ENCODE measurements at regions not wholly inside any gene's neighbourhood (a gene's known extent, or its start where the extent isn't known, plus 50 kb on each side); places are given as distances from the start of the nearest gene placed in this dataset.
"Not testable (repeated sequence)": the region's sequence is repeated elsewhere in the genome, so short reads cannot be mapped to it uniquely, and the experiment has no call there.

DNA sequence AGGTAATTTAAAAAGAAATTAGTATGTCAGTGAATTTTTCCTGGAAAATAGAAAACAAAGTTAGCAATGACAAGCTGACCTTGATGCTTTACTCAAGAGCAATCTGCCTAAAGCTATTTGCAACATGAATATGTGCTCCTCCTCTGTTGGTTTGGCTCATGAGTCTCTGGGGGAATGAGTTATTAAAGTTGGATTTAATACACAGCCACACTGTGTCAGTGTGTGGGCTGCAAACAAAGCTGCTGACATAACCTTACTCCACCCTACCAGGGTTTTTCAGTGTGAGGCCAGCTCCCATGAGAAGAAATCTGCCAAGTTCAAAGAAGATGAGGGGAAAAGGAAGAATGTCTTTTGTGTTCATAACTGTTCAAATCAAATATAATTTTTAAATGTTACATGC is 280.5 kb downstream of the TLL1 start:
- DNase-seq, result no peak

DNA sequence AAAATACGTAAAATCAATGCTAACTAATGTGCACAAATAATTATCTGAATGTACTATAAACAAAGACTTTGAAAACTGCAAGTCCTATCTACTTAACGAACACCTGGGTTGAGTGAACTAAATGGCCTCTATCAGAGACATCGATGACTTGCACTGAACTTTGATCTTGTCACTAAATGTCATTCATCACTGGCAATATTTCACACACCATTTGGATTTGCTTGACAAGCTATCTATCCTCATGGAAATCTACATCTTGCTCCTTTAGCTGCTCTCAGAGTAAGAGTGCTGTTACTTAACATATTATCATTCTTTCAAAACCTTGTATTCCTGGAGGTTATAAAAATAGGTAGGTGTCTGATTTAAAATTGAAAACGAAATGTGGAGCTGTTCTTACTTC is 289.3 kb downstream of the TLL1 start:
- no peak for DNase-seq

GRCh38 chr4:166165829-166166420 is 292.9 kb downstream of the TLL1 start:
- DNase-seq, result peak; percentile 20

- no peak for DNase-seq
These were observed 296.1 kb downstream of the TLL1 start for GRCh38 chr4:166169111-166169510.

DNA sequence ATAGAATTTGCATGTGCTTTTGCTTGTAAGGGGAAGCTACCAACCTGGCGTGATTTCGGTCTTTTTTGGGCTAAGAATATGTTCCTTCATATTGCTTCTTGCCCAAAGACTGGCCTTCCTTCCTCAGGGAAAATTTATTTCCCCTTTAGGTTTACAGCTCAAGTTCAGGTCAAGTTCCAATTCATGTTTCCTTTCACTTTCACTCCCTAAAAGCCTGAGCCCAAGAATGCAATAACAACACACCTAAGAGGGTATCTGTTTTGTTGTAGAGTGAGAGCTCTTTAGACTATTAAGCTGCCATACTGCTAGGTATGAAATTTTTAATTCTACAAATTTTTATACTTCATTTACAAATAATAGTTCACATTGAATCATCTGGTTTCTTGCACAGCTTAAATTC is 299.6 kb downstream of the TLL1 start:
- no peak for DNase-seq

GRCh38 chr4:166174717-166175490 is 301.9 kb downstream of the TLL1 start:
- DNase-seq, result no peak

GRCh38 chr4:166182145-166182544 is 309.1 kb downstream of the TLL1 start:
- no peak for DNase-seq

DNA sequence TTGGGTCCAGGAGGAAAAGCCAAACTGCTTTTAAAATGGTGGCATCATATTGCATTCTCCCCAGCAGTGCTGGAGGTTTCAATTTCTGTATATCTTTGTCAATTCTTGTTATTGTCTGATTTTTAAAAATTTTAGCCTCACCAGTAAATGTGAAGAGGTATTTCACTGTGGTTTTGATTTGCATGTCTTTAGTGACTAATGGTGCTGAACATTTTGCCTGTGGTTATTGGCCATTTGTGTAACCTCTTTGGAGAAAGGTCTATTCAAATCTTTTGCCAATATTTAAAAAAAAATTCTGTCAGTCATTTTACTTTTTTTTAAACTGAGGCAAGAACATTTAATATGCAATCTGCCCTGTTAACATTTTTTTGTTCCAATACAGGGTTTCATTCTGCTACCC is 322.1 kb downstream of the TLL1 start:
- no peak for DNase-seq

- no peak for DNase-seq
These were observed 324.1 kb downstream of the TLL1 start for GRCh38 chr4:166197166-166197565.

- DNase-seq, result no peak
These were observed 325.0 kb downstream of the TLL1 start for GRCh38 chr4:166198041-166198440.

DNA sequence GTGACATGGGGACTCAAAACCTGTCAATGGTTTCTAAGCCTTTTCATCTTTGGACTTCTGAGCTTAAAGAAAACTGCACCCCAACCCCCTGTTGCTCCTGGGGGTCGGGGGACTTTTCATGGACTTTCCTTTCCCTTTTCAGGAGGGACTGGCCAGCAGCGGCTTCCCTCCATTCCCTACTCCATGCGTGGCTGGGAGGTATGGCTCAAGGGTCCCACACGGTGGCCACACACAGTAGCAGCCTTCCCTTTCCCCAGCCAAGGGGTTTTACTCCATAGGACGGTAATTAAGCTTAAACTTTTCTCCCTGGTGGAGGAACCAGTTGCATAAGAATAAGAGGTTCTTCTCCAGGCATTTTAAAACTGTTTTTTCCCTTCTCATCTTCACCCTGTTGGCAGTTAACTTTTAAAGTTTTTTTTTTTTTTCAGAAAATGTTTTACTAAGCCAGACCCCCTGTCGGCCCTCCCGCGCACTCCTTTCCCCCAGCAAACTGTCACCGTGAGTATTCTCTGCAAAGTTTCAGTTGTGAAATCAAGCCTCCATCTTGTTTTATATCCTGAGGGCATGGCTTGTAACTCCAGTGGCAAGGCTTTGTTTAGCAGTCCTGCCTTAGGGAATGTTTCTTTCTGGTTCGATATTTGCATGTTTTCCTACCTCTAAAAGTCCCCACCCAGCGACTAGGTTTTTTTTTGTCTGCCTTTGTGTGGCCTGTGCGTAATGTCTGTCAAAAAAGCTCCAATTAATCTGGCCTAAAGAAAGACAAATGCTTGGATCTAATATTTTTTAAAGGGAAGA is 325.7 kb downstream of the TLL1 start:
- DNase-seq, result no peak

- DNase-seq, result no peak
These were observed 330.0 kb downstream of the TLL1 start for GRCh38 chr4:166202991-166203390.

DNA sequence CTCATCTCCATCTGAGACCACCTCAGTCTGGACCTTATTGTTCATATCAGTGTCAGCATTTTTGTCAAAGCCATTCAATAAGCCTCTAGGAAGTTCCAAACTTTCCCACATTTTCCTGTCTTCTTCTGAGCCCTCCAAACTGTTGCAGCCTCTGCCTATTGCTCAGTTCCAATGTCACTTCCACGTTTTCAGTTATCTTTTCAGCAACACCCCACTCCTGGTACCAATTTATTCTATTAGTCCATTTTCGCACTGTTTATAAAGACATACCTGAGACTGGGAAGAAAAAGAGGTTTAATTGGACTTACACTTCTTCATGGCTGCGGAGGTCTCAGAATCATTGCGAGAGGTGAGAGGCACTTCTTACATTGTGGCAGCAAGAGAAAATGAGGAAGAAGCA is 339.3 kb downstream of the TLL1 start:
- DNase-seq, result not testable (repeated sequence)

GRCh38 chr4:166222271-166222670 is 349.2 kb downstream of the TLL1 start:
- no peak for DNase-seq

DNA sequence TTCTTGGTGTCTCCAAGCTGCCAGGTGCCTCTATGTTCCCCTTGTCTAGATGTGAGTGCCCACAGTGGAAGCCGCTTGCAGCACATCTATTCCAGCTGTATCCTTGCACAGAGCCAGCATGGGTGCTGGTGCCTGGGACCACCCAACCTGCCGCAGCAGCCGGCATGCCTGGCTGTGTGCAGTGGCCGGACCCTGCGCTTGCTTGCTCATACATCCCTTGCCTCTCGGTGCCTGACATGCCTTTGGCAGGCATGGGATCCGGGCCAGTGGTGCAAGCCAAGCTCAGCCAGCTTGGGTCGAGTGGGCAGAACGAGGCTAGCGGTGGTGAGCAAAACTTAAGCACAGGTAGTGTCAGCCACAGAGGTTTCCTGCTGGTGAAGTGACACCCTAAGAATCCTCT is 355.1 kb downstream of the TLL1 start:
- DNase-seq, result no peak

DNA sequence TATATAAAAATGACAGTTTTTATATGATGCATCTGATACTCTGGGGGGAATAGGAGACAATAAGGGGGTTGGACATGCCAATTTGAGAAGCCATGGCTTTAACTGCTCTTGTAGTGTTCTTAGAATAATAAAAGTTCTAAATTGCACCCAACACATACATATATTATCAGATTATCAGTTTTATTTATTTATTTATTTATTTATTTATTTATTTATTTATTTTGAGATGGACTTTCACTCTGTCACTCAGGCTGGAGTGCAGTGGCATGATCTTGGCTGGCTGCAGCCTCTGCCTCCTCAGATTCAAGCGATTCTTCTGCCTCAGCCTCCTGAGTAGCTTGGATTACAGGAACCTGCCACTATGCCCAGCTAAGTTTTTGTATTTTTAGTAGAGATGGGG is 356.8 kb downstream of the TLL1 start:
- no peak for DNase-seq

GRCh38 chr4:166230841-166231240 is 357.8 kb downstream of the TLL1 start:
- no peak for DNase-seq

- no peak for DNase-seq
These were observed 366.3 kb downstream of the TLL1 start for GRCh38 chr4:166239354-166239753.

- DNase-seq, result no peak
These were observed 379.7 kb downstream of the TLL1 start for GRCh38 chr4:166252487-166253402.

GRCh38 chr4:166257276-166257675 is 384.2 kb downstream of the TLL1 start:
- DNase-seq, result no peak

GRCh38 chr4:166257891-166258290 is 384.9 kb downstream of the TLL1 start:
- DNase-seq, result no peak

- no peak for DNase-seq
These were observed 386.0 kb downstream of the TLL1 start for GRCh38 chr4:166259081-166259480.
